WTC11 (cell line): ENCODE measurements at regions not wholly inside any gene's neighbourhood (a gene's known extent, or its start where the extent isn't known, plus 50 kb on each side); places are given as distances from the start of the nearest gene placed in this dataset.

Experiments
- NFYB ChIP-seq: sonication (generic); formaldehyde crosslinking; conservative IDR thresholded peaks from 2 replicates; pipeline ENCODE4 v1.8.0; 2022; ENCODE audit warnings: low read depth, missing genetic modification reagents
- TCF7 ChIP-seq: sonication (generic); formaldehyde crosslinking; IDR thresholded peaks from 2 replicates; pipeline ENCODE4 v1.8.0; 2022; ENCODE audit warnings: mild to moderate bottlenecking, low read depth, missing genetic modification reagents, moderate library complexity
- TF ChIP-seq, protein P1 (sequence below): sonication (generic); formaldehyde crosslinking; IDR thresholded peaks from 2 replicates; pipeline ENCODE4 v1.8.1; 2022; ENCODE audit warnings: mild to moderate bottlenecking, missing genetic modification reagents, moderate library complexity, borderline replicate concordance
- TF ChIP-seq, protein P2 (sequence below): fragments of 200-600 bp; IDR thresholded peaks from 2 replicates; pipeline ENCODE4 v1.8.0; 2022; ENCODE audit warnings: antibody characterized with exemption
- TF ChIP-seq, protein P3 (sequence below): sonication (generic); formaldehyde crosslinking; IDR thresholded peaks from 2 replicates; pipeline ENCODE4 v1.8.1; 2023; ENCODE audit warnings: mild to moderate bottlenecking, missing genetic modification reagents, moderate library complexity

DNA sequence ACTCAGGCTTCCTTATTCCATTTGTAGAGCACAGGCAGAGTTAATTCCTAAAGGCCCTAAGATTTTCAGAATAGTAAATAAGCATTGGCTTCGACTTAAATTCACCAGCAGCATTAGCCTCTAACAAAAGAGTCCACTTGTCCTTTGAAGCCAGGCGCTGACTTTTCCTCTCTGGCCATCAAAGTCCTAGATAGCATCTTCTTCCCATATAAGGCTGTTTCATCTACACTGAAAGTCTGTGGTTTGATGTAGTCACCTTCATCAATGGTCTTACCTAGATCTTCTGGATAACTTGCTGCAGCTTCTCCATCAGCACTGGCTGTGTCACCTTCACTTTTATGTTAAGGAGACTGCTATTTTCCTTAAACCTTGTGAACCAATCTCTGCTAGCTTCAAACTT, 118.3 kb upstream of the SOX6 start:
- TF ChIP-seq, protein P1, sequence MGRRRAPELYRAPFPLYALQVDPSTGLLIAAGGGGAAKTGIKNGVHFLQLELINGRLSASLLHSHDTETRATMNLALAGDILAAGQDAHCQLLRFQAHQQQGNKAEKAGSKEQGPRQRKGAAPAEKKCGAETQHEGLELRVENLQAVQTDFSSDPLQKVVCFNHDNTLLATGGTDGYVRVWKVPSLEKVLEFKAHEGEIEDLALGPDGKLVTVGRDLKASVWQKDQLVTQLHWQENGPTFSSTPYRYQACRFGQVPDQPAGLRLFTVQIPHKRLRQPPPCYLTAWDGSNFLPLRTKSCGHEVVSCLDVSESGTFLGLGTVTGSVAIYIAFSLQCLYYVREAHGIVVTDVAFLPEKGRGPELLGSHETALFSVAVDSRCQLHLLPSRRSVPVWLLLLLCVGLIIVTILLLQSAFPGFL (CRISPR knock-in tag) = no peak
- TF ChIP-seq, protein P2, sequence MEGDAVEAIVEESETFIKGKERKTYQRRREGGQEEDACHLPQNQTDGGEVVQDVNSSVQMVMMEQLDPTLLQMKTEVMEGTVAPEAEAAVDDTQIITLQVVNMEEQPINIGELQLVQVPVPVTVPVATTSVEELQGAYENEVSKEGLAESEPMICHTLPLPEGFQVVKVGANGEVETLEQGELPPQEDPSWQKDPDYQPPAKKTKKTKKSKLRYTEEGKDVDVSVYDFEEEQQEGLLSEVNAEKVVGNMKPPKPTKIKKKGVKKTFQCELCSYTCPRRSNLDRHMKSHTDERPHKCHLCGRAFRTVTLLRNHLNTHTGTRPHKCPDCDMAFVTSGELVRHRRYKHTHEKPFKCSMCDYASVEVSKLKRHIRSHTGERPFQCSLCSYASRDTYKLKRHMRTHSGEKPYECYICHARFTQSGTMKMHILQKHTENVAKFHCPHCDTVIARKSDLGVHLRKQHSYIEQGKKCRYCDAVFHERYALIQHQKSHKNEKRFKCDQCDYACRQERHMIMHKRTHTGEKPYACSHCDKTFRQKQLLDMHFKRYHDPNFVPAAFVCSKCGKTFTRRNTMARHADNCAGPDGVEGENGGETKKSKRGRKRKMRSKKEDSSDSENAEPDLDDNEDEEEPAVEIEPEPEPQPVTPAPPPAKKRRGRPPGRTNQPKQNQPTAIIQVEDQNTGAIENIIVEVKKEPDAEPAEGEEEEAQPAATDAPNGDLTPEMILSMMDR = no peak
- TF ChIP-seq, protein P3, sequence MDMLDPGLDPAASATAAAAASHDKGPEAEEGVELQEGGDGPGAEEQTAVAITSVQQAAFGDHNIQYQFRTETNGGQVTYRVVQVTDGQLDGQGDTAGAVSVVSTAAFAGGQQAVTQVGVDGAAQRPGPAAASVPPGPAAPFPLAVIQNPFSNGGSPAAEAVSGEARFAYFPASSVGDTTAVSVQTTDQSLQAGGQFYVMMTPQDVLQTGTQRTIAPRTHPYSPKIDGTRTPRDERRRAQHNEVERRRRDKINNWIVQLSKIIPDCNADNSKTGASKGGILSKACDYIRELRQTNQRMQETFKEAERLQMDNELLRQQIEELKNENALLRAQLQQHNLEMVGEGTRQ (CRISPR knock-in tag) = no peak
- TF ChIP-seq NFYB (CRISPR knock-in tag) (no peak), TCF7 (CRISPR knock-in tag) (no peak)
